ENCODE measurements at regions not wholly inside any gene's neighbourhood (a gene's known extent, or its start where the extent isn't known, plus 50 kb on each side); places are given as distances from the start of the nearest gene placed in this dataset.

DNA sequence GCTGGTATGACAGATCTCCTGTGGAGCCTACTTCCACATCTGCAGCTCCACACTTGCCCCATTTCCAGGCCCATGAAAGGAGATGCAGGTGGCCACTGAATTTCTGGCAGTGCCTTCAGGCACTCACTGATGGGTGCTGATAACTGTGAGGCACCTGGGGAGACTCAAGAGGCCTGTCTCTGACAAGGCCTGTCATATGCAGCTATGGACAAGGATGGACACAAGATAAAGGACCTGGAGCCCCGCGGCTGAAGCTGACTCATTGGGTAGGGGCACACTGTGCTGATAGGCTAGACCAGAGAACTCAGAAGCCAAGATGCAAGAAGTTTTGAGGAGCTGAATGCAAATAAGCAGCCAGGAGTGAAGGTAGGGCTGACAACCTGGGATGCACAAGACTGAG is 81.0 kb upstream of the LRFN2 start:
- TF ChIP-seq, protein P1, sequence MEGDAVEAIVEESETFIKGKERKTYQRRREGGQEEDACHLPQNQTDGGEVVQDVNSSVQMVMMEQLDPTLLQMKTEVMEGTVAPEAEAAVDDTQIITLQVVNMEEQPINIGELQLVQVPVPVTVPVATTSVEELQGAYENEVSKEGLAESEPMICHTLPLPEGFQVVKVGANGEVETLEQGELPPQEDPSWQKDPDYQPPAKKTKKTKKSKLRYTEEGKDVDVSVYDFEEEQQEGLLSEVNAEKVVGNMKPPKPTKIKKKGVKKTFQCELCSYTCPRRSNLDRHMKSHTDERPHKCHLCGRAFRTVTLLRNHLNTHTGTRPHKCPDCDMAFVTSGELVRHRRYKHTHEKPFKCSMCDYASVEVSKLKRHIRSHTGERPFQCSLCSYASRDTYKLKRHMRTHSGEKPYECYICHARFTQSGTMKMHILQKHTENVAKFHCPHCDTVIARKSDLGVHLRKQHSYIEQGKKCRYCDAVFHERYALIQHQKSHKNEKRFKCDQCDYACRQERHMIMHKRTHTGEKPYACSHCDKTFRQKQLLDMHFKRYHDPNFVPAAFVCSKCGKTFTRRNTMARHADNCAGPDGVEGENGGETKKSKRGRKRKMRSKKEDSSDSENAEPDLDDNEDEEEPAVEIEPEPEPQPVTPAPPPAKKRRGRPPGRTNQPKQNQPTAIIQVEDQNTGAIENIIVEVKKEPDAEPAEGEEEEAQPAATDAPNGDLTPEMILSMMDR (IDR thresholded peaks at IDR 0.05): no peak
- TF ChIP-seq POLR2A (IDR thresholded peaks at IDR 0.05): no peak
